Colonic mucosa (tissue), 4 donors: ENCODE measurements at regions not wholly inside any gene's neighbourhood (a gene's known extent, or its start where the extent isn't known, plus 50 kb on each side); places are given as distances from the start of the nearest gene placed in this dataset.

ENCODE experiments used
- DNase-seq: peaks from one replicate; pipeline ENCODE4 v3.0.0-alpha.2; 2020
- H3K27ac ChIP-seq: fragments of 200-600 bp; one replicate; pipeline ENCODE4 v1.8.0; 2021
- H3K27me3 ChIP-seq: fragments of 200-600 bp; one replicate; pipeline ENCODE4 v1.8.0; 2021
- H3K36me3 ChIP-seq: fragments of 200-600 bp; one replicate; pipeline ENCODE4 v1.8.0; 2021
- H3K4me1 ChIP-seq: fragments of 200-600 bp; one replicate; pipeline ENCODE4 v1.8.0; 2021; ENCODE audit warnings: mild to moderate bottlenecking
- H3K4me3 ChIP-seq: fragments of 200-600 bp; one replicate; pipeline ENCODE4 v1.8.0; 2021
- H3K9ac ChIP-seq, 2 donors: one replicate each; pipeline ENCODE4 v1.7.0; 2013; ENCODE audit warnings: control low read depth in 2 of 2, low read depth in 2 of 2, low read length in 2 of 2
- H3K9me3 ChIP-seq: fragments of 200-600 bp; one replicate; pipeline ENCODE4 v1.8.0; 2021
- CTCF ChIP-seq: fragments of 200-600 bp; IDR thresholded peaks from one replicate; pipeline ENCODE4 v1.8.0; 2022; ENCODE audit warnings: antibody characterized with exemption, mild to moderate bottlenecking
- intact Hi-C: fragments of 100-400 bp; cut with DNase I; formaldehyde crosslinking; loops from one replicate; pipeline ENCODE4 v1.14.1; 2022
- donor health status: healthy.
- donor health status: DM: no; HTN: no; CAD: no.
- donor health status: DM: no; HTN: no; CAD: no.

DNA sequence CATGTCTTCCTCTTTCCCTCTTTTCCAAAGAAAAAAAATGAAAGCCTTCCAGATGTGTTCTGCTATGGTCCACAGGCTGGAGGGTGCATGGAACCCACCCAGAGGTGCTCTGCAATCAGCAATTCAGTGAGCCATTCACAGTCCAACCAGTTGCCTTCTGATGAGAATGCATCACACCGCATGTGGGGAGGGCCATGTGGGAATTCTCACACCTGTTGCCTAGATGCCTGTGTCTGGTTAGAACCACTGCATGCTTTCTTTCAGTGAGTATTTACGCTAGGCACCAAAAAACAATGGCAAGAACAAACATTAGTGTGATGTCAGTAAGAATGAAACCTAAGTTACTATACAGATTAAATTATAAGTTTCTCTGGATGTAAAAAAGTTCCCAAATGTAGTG, 311.6 kb upstream of the CDYL start:
- no peak overlapping the region for H3K4me3 ChIP-seq
- no peaks in the 10 kb centered on the region for H3K9me3 ChIP-seq
- no peak for DNase-seq
- H3K27me3 ChIP-seq = no peaks in the 10 kb centered on the region
- no peak overlapping the region for H3K27ac ChIP-seq
- H3K9ac ChIP-seq = no peak overlapping the region
- intact Hi-C loops = no loop called here
- H3K4me1 ChIP-seq = no peaks in the 10 kb centered on the region
- TF ChIP-seq CTCF = no peak
- H3K36me3 ChIP-seq = no peaks in the 10 kb centered on the region

DNA sequence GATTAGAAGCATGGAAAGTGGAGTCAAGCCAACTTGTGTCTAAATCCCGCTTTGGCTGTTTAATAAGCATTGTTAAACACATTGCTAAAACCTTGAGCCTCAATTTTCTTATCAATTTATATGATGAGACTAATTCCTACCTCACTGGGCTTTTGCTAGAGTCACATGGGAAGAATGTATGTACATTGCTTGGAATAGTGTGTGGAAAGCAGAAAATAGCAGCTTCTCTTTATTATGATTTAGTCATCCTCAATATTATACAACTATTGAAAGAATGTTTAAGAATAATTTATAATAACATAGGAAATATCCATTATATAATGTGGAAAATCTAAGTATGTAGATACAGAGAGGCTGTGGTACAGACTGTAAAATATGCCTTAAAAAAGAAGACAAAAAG, 313.0 kb upstream of the CDYL start:
- H3K36me3 ChIP-seq = no peaks in the 10 kb centered on the region
- intact Hi-C loops = no loop called here
- H3K4me1 ChIP-seq = no peaks in the 10 kb centered on the region
- no peaks in the 10 kb centered on the region for H3K27me3 ChIP-seq
- DNase-seq = no peak
- no peaks in the 10 kb centered on the region for H3K9me3 ChIP-seq
- H3K9ac ChIP-seq = no peak overlapping the region
- no peak for TF ChIP-seq CTCF
- no peak overlapping the region for H3K27ac ChIP-seq
- H3K4me3 ChIP-seq = no peak overlapping the region

- H3K4me3 ChIP-seq = no peak overlapping the region
- no peaks in the 10 kb centered on the region for H3K9me3 ChIP-seq
- intact Hi-C loops = no loop called here
- H3K27me3 ChIP-seq = no peaks in the 10 kb centered on the region
- no peaks in the 10 kb centered on the region for H3K4me1 ChIP-seq
- H3K27ac ChIP-seq = no peak overlapping the region
- no peak for DNase-seq
- H3K36me3 ChIP-seq = no peaks in the 10 kb centered on the region
- TF ChIP-seq CTCF = no peak
- H3K9ac ChIP-seq = peak overlapping the region in 1 of 2 donors; percentile 31
Observed at GRCh38 chr6:4460586-4461475, 315.4 kb upstream of the CDYL start.

DNA sequence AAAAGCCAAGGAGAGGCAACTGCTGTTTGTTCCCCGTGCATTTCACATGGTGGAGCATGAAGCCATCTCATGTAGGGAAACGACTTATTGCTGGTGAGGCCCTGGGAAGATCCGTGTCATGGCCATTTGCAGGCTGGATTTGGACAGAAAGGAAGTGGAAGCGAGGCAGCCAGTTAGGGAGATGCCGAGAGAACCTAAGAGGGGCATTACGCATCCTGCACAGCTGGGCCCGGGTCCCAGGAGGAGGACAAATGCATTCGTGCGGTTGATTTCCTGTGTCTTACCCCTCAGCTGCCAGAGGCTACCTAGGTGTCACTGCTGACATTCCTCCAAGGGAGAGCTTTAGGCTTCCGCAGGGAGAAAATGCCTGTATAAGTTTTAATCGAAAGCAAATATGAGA, 316.2 kb upstream of the CDYL start:
- no peaks in the 10 kb centered on the region for H3K27me3 ChIP-seq
- H3K4me1 ChIP-seq = no peaks in the 10 kb centered on the region
- DNase-seq = no peak
- H3K36me3 ChIP-seq = no peaks in the 10 kb centered on the region
- intact Hi-C loops = no loop called here
- TF ChIP-seq CTCF = no peak
- H3K4me3 ChIP-seq = no peak overlapping the region
- no peak overlapping the region for H3K27ac ChIP-seq
- no peaks in the 10 kb centered on the region for H3K9me3 ChIP-seq
- no peak overlapping the region for H3K9ac ChIP-seq

GRCh38 chr6:4459032-4459431, 317.2 kb upstream of the CDYL start:
- no peak overlapping the region for H3K9ac ChIP-seq
- H3K27me3 ChIP-seq = no peaks in the 10 kb centered on the region
- intact Hi-C loops = no loop called here
- no peak overlapping the region for H3K27ac ChIP-seq
- no peak for TF ChIP-seq CTCF
- no peaks in the 10 kb centered on the region for H3K9me3 ChIP-seq
- no peaks in the 10 kb centered on the region for H3K36me3 ChIP-seq
- no peaks in the 10 kb centered on the region for H3K4me1 ChIP-seq
- H3K4me3 ChIP-seq = no peak overlapping the region
- no peak for DNase-seq
